ENCODE measurements at regions not wholly inside any gene's neighbourhood (a gene's known extent, or its start where the extent isn't known, plus 50 kb on each side); places are given as distances from the start of the nearest gene placed in this dataset.

DNA sequence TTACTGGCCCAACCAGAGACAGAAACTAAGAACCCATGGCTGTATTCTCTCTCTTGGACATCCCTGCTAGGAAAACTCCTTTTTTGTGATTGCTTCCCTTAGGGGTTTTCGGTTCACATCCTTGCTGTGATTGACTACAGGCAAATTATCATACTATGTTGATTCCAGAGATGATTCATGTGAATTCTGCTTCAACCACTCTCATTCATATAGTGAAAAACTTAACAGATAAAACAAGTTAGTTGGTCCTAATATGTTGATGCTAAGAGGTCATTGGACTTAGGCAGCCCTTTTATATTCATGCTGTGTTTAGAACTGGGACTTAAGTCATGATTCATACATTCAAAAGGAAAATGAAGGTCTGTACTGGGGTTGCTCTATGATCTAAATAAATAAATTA, 76.9 kb upstream of the CCN2 start:
- no peaks in the 10 kb centered on the region for H3K4me1 Mint-ChIP-seq (ENCODE audit: low read depth)
- intact Hi-C loops (cut with DNase I, micrococcal nuclease) = no loop called here
- Histone ChIP-seq H3K4me3 (ENCODE audit: low read length) (no peak overlapping the region), H3K27me3 (ENCODE audit: control insufficient read depth in 1 of 2, insufficient read depth in 2 of 2, low read length in 2 of 2) (no peaks in the 10 kb centered on the region), H3K36me3 (ENCODE audit: insufficient read depth, low read length) (no peaks in the 10 kb centered on the region), H3K4me1 (ENCODE audit: insufficient read depth, low read length) (no peaks in the 10 kb centered on the region), H3K27ac (ENCODE audit: low read depth in 1 of 2, low read length in 2 of 2) (no peak overlapping the region), H3K9me3 (ENCODE audit: control insufficient read depth in 1 of 2, insufficient read depth in 1 of 2, low read length in 2 of 2) (no peaks in the 10 kb centered on the region)
- no peak for TF ChIP-seq CTCF (IDR thresholded peaks at IDR 0.05)
- H3K9me3 Mint-ChIP-seq = no peaks in the 10 kb centered on the region
- DNase-seq (no peak), ATAC-seq (ENCODE audit: poor library complexity) (no peak)
- no peak overlapping the region for H3K27ac Mint-ChIP-seq
- no peaks in the 10 kb centered on the region for H3K36me3 Mint-ChIP-seq (ENCODE audit: low read depth)
- ChIA-PET POLR2A (no interaction called here), CTCF (no interaction called here)
- H3K27me3 Mint-ChIP-seq = no peaks in the 10 kb centered on the region
- H3K4me3 Mint-ChIP-seq = no peak overlapping the region

DNA sequence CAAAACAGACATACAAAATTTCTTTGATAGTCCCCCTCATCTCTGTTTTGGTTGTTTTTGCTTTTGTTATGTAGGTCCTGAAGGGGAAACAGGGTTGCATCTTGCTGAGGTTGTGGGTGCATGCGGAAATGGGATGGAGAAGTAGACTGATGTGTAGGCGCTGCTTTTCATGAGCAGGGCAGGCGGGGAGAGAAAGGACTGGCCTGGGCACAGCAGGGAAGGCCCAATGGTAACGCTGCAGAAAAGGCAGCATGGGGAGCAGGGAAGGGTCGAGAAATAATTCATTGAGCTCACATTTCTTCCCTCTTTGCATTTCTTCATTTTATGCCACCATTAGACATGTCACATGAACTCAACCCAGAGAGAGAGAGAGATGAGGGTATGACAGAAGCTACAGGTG, 74.3 kb upstream of the CCN2 start:
- POLR2A ChIA-PET = no interaction called here
- Histone ChIP-seq H3K27ac (ENCODE audit: low read depth in 1 of 2, low read length in 2 of 2) (no peak overlapping the region), H3K4me3 (ENCODE audit: low read length) (no peak overlapping the region), H3K36me3 (ENCODE audit: insufficient read depth, low read length) (no peaks in the 10 kb centered on the region), H3K27me3 (ENCODE audit: control insufficient read depth in 1 of 2, insufficient read depth in 2 of 2, low read length in 2 of 2) (no peaks in the 10 kb centered on the region), H3K9me3 (ENCODE audit: control insufficient read depth in 1 of 2, insufficient read depth in 1 of 2, low read length in 2 of 2) (no peaks in the 10 kb centered on the region), H3K4me1 (ENCODE audit: insufficient read depth, low read length) (no peaks in the 10 kb centered on the region)
- no peaks in the 10 kb centered on the region for H3K4me1 Mint-ChIP-seq (ENCODE audit: low read depth)
- CTCF ChIA-PET = no interaction called here
- ATAC-seq (ENCODE audit: poor library complexity) (no peak), DNase-seq (no peak)
- no peaks in the 10 kb centered on the region for H3K9me3 Mint-ChIP-seq
- no peak overlapping the region for H3K27ac Mint-ChIP-seq
- H3K36me3 Mint-ChIP-seq (ENCODE audit: low read depth) = no peaks in the 10 kb centered on the region
- intact Hi-C loops (cut with DNase I, micrococcal nuclease) = no loop called here
- no peak for TF ChIP-seq CTCF (IDR thresholded peaks at IDR 0.05)
- peaks cover 3% of the 10 kb centered on the region for H3K27me3 Mint-ChIP-seq
- H3K4me3 Mint-ChIP-seq = no peak overlapping the region

GRCh38 chr6:132023490-132023889, 72.3 kb upstream of the CCN2 start:
- ChIA-PET CTCF (no interaction called here), POLR2A (no interaction called here)
- H3K36me3 ChIP-seq (ENCODE audit: insufficient read depth, low read length) = no peaks in the 10 kb centered on the region

More at GRCh38 chr6:132023490-132023889, 72.3 kb upstream of the CCN2 start:
- H3K27me3 Mint-ChIP-seq = peaks cover 3% of the 10 kb centered on the region
- DNase-seq = no peak
- no peak overlapping the region for H3K4me3 Mint-ChIP-seq
- ATAC-seq (ENCODE audit: poor library complexity) = no peak
- H3K36me3 Mint-ChIP-seq (ENCODE audit: low read depth) = no peaks in the 10 kb centered on the region
- Histone ChIP-seq H3K27me3 (ENCODE audit: control insufficient read depth in 1 of 2, insufficient read depth in 2 of 2, low read length in 2 of 2) (no peaks in the 10 kb centered on the region), H3K4me1 (ENCODE audit: insufficient read depth, low read length) (no peaks in the 10 kb centered on the region), H3K9me3 (ENCODE audit: control insufficient read depth in 1 of 2, insufficient read depth in 1 of 2, low read length in 2 of 2) (no peaks in the 10 kb centered on the region), H3K27ac (ENCODE audit: low read depth in 1 of 2, low read length in 2 of 2) (no peak overlapping the region), H3K4me3 (ENCODE audit: low read length) (no peak overlapping the region)
- H3K9me3 Mint-ChIP-seq = no peaks in the 10 kb centered on the region
- H3K27ac Mint-ChIP-seq = no peak overlapping the region
- H3K4me1 Mint-ChIP-seq (ENCODE audit: low read depth) = no peaks in the 10 kb centered on the region
- intact Hi-C loops (cut with DNase I, micrococcal nuclease) = no loop called here
- no peak for TF ChIP-seq CTCF (IDR thresholded peaks at IDR 0.05)
